ENCODE measurements at regions not wholly inside any gene's neighbourhood (a gene's known extent, or its start where the extent isn't known, plus 50 kb on each side); places are given as distances from the start of the nearest gene placed in this dataset.

- TF ChIP-seq, protein P1, sequence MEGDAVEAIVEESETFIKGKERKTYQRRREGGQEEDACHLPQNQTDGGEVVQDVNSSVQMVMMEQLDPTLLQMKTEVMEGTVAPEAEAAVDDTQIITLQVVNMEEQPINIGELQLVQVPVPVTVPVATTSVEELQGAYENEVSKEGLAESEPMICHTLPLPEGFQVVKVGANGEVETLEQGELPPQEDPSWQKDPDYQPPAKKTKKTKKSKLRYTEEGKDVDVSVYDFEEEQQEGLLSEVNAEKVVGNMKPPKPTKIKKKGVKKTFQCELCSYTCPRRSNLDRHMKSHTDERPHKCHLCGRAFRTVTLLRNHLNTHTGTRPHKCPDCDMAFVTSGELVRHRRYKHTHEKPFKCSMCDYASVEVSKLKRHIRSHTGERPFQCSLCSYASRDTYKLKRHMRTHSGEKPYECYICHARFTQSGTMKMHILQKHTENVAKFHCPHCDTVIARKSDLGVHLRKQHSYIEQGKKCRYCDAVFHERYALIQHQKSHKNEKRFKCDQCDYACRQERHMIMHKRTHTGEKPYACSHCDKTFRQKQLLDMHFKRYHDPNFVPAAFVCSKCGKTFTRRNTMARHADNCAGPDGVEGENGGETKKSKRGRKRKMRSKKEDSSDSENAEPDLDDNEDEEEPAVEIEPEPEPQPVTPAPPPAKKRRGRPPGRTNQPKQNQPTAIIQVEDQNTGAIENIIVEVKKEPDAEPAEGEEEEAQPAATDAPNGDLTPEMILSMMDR (IDR thresholded peaks at IDR 0.05; ENCODE audit: insufficient read depth, low read length, missing control alignments), result no peak
- no peak overlapping the region for H3K4me3 ChIP-seq (ENCODE audit: low read depth, low read length)
- ChIA-PET CTCF (no interaction called here), POLR2A (no interaction called here)
- no peak for DNase-seq (ENCODE audit: low read depth, low spot score)
Measured at GRCh38 chr14:22065347-22065746, 391.7 kb upstream of the OR4E1 start.

- ChIA-PET CTCF (no interaction called here), POLR2A (no interaction called here)
- H3K4me3 ChIP-seq (ENCODE audit: low read depth, low read length), result no peak overlapping the region
- TF ChIP-seq, protein P1 (IDR thresholded peaks at IDR 0.05; ENCODE audit: insufficient read depth, low read length, missing control alignments), result no peak
- DNase-seq (ENCODE audit: low read depth, low spot score), result no peak
Measured at GRCh38 chr14:22059201-22059600, 385.6 kb upstream of the OR4E1 start.

- no peak overlapping the region for H3K4me3 ChIP-seq (ENCODE audit: low read depth, low read length)
- POLR2A ChIA-PET, result no interaction called here
- CTCF ChIA-PET, result no interaction called here
- TF ChIP-seq, protein P1 (IDR thresholded peaks at IDR 0.05; ENCODE audit: insufficient read depth, low read length, missing control alignments), result no peak
- no peak for DNase-seq (ENCODE audit: low read depth, low spot score)
Measured at GRCh38 chr14:22052795-22053194, 379.2 kb upstream of the OR4E1 start.

DNA sequence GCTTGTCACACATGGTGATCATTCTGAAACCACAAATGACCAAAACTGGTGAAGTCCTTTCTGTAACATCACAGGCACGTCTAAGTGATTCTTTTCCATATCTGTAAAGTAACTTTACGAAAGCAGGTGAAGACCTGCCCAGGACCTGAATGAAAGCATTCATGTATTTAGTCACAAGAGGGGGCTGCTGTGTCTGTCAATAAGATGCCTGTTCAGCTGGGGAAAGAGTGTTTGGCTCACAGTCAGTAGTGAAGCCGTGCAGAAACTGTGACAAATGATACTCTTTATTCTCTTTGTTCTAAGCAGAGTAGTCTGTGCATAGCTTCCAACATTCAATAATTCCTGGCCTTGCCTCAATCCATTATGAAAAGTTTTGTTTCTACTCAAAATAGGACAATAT, 373.5 kb upstream of the OR4E1 start:
- CTCF ChIA-PET, result no interaction called here
- TF ChIP-seq, protein P1 (IDR thresholded peaks at IDR 0.05; ENCODE audit: insufficient read depth, low read length, missing control alignments), result no peak
- POLR2A ChIA-PET, result no interaction called here
- DNase-seq (ENCODE audit: low read depth, low spot score), result no peak
- no peak overlapping the region for H3K4me3 ChIP-seq (ENCODE audit: low read depth, low read length)

DNA sequence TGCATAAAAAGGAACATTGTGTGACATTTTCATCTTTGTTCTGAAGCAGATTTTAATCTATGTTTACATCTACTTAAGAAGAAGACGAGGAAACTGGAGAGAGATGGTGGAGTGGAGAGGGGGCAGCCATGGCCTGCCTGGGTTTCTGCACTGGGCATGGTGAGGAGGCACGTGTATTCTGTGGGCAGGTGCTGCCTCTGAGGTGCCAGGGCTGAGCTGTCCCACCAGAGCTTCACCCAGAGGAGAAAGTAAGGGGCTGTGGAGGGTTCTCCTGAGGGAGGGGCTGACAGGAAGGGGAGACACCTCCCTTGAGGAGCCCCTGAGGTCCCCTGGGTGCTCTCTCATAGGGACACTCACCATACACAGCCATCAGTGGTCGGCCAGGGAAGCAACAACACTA, 372.4 kb upstream of the OR4E1 start:
- TF ChIP-seq, protein P1 (IDR thresholded peaks at IDR 0.05; ENCODE audit: insufficient read depth, low read length, missing control alignments), result no peak
- POLR2A ChIA-PET, result no interaction called here
- no peak for DNase-seq (ENCODE audit: low read depth, low spot score)
- CTCF ChIA-PET, result no interaction called here
- no peak overlapping the region for H3K4me3 ChIP-seq (ENCODE audit: low read depth, low read length)

GRCh38 chr14:22044193-22044592, 370.6 kb upstream of the OR4E1 start:
- no peak for DNase-seq (ENCODE audit: low read depth, low spot score)
- TF ChIP-seq, protein P1 (IDR thresholded peaks at IDR 0.05; ENCODE audit: insufficient read depth, low read length, missing control alignments), result no peak
- POLR2A ChIA-PET, result no interaction called here
- no peak overlapping the region for H3K4me3 ChIP-seq (ENCODE audit: low read depth, low read length)
- CTCF ChIA-PET, result no interaction called here
